GM10248 (cell line): ENCODE measurements at regions not wholly inside any gene's neighbourhood (a gene's known extent, or its start where the extent isn't known, plus 50 kb on each side); places are given as distances from the start of the nearest gene placed in this dataset.

Experiments used
- CTCF ChIA-PET: fragments of 300-600 bp; sonication (Branson Sonifier 250); formaldehyde crosslinking; extraction: SDS; loops from one replicate; lab custom pipeline; 2021; ENCODE audit warnings: antibody characterized with exemption; lab: Yijun Ruan, JAX
- POLR2A ChIA-PET: fragments of 350-650 bp; sonication (Branson Sonifier 250); formaldehyde crosslinking; extraction: SDS; loops from one replicate; lab custom pipeline; 2020; ENCODE audit warnings: antibody characterized with exemption; lab: Yijun Ruan, JAX
- DNase-seq: peaks from one replicate; pipeline ENCODE4 v3.0.0; 2012; ENCODE audit errors: extremely low spot score
- TF ChIP-seq, protein P1 (sequence below): IDR thresholded peaks from 2 replicates; pipeline ENCODE4 v1.5.1; 2012; ENCODE audit warnings: mild to moderate bottlenecking, low read depth; ENCODE audit errors: extremely low read depth, missing control alignments, control extremely low read depth

DNA sequence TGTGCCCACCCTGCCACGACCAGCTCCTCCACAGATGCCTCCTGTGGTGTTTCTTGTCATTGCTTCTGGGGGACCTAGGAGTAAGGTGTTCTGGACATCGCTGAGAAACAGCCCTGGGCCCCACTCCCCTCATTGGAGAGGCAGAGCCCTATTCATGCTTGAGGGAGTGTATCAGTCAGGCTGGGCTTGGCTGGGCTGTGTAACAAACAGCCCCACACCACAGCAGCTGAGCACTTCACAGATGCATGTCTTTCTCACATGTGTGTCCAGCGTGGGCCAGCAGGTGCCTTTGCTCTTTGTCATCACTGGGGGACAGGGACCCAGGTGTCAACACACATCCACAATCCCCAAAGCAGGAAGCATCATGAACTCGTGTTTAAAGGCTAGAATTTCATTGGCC, 65.1 kb upstream of the FBRSL1 start:
- TF ChIP-seq, protein P1, sequence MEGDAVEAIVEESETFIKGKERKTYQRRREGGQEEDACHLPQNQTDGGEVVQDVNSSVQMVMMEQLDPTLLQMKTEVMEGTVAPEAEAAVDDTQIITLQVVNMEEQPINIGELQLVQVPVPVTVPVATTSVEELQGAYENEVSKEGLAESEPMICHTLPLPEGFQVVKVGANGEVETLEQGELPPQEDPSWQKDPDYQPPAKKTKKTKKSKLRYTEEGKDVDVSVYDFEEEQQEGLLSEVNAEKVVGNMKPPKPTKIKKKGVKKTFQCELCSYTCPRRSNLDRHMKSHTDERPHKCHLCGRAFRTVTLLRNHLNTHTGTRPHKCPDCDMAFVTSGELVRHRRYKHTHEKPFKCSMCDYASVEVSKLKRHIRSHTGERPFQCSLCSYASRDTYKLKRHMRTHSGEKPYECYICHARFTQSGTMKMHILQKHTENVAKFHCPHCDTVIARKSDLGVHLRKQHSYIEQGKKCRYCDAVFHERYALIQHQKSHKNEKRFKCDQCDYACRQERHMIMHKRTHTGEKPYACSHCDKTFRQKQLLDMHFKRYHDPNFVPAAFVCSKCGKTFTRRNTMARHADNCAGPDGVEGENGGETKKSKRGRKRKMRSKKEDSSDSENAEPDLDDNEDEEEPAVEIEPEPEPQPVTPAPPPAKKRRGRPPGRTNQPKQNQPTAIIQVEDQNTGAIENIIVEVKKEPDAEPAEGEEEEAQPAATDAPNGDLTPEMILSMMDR, result no peak
- POLR2A ChIA-PET, result no interaction called here
- DNase-seq, result no peak
- CTCF ChIA-PET, result no interaction called here

DNA sequence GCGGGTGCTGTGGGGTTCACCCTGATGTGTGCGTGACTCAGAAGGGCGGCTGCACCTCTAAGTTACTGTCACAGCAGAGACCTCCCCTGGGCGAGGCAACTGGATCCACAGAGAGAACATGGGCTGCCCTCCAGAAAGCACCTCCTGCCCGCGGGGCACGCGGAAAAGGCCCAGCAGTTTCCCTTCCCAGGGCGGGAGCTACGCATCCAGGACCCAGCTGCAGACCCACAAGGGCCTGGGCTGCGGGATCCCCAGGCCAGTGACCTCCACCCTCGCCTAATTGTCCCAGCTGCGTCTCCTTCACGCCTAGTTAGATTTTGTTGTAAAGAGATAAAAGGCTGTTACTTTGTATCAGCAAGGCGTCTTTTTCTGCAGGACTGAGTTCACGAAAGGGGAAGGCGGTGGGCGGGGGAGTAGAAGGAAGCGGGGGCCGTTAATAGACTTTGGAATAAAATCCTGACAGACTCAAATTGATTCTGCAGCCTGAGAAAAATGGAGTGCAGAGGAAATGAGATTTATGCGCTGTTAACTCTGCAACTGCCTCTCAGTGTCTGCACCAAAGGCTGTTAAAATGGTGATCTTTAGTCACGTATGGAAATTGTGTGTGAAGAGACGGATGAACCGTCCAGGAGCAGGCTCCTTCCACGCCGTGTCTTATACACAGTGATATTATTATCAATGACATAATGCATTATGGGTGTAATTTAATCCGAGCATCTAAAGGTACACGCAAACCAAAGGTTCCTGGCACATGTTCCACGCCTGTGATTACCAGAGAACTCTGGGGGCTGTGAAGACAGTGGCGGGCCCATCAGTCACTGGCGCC, 65.9 kb upstream of the FBRSL1 start:
- no peak for DNase-seq
- POLR2A ChIA-PET, result no interaction called here
- CTCF ChIA-PET, result no interaction called here
- TF ChIP-seq, protein P1, result no peak

DNA sequence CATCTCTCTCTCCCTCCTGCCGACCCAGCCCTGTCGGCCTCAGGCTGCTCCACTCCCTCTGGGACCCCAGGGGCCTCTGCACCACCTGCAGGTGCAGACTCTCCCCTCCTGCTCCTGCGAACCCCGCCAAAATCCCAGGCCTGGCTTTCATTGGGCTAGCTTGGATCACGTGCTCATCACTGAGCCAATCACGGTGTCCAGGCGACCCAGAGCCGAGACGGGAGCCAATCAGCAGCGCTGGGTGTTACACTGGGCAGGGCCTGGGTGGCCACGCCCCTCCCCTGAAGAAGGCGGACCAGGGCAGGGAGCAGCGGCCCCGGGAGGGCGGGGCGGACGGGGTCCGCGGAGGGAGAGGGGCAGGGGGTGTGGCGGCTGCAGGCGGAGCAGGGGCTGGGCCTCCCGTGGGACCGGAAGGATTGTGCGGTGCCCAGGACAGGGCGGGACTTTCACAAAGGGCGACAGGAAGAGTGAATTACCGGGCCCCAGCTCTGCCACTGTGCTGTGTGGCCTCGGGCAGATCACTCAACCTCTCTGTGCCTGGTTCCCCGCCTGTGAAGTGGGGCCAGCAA, 66.6 kb upstream of the FBRSL1 start:
- no peak for DNase-seq
- ChIA-PET CTCF (no interaction called here), POLR2A (no interaction called here)
- TF ChIP-seq, protein P1, result no peak

DNA sequence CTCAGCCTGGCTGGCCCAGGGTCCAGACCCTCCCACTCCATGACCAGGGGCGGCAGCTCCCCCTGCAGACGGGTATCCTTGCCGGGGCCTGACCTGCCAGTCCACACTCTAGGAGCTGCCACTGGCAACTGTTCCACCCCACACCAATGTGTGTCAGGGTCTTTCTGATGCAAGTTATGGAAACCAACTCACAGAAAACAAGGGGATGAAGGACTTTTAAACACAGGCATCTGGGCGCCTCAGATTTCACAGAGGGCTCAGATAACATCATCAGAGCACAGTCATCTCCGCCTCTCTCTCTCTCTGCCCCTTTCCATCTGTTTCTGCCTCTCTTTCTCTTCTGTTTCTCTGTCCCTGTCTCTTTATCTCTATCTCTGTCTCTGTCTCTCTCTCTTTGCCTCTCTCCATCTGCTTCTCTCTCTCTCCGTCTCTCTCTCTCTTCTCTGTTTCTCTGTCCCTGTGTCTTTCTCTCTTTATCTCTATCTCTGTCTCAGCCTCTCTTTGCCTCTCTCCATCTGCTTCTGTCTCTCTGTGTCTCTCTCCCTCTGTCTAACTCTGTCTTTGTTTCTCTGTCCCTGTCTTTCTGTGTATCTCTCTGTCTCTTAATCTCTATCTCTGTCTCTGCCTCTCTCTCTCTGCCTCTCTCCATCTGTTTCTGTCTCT, 67.4 kb upstream of the FBRSL1 start:
- POLR2A ChIA-PET, result no interaction called here

DNA sequence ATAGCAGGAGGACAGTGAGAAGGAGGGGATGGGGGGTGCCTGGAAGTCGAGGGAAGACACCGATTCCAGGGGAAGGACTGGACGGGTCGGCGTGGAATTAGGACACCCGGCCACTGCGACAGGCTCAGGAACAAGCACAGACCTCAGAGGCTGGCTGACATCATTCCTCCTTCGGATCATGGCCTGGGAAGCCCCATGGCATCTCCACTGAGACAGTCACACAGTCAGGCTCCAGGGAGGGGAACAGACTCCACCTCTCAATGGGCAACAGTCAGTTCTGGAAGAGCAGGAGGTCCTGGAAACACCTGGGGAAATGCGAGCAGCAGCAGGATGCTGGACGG, 67.9 kb upstream of the FBRSL1 start:
- ChIA-PET CTCF (no interaction called here), POLR2A (no interaction called here)
- TF ChIP-seq, protein P1, result no peak
- no peak for DNase-seq

More for the DNA sequence above, 67.4 kb upstream of the FBRSL1 start:
- TF ChIP-seq, protein P1, result no peak
- no peak for DNase-seq
- CTCF ChIA-PET, result no interaction called here

DNA sequence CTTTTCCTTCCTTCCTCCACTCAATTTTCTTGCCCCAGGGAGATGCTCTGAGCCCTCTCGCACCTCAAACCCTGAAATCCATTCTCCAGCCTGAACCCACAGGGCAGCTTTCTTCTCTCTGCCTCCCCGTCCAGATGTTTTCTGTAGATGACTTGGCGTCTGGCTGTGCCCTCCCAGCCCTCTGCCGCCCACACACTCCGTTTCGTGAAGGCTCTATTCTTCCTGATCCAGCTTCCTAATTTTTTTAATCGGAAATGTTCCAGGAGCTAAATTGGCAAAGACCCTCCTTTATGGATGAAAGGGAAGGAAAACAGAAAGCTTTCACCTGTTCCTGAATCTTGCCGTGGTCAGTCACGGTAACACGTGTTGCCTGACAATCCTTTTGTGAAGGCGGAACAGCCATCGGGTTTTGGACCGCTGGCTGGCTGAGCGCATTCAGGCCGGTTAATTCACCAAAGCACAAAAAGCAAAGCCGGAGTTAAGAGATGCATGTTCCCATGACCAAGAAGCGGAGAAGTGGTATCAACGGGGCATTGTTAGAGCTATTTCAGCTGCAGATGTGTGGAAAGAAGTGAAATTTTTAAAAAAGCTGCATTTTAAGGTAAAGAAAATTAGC, 70.2 kb upstream of the FBRSL1 start:
- TF ChIP-seq, protein P1, result no peak
- DNase-seq, result no peak
- CTCF ChIA-PET, result interaction anchor here (1.3 to 2.3 kb wide), 2 partner anchors 104 to 141 kb away, joined by 3 to 6 read pairs; no protein-coding TSS in a partner anchor
- POLR2A ChIA-PET, result no interaction called here
